Upper lobe of left lung (tissue), 4 donors: ENCODE measurements at regions not wholly inside any gene's neighbourhood (a gene's known extent, or its start where the extent isn't known, plus 50 kb on each side); places are given as distances from the start of the nearest gene placed in this dataset.

Source experiments
- CTCF ChIP-seq, 6 experiments: fragments of 450-650 bp in 4 of 6; fragments of 200-600 bp in 2 of 6; sonication (generic) in 2 of 6; IDR thresholded peaks; one replicate each; pipeline ENCODE4 v1.5.1; 2016 to 2019; ENCODE audit warnings: antibody characterized with exemption in 6 of 6
- EP300 ChIP-seq, 4 donors: sonication (generic); formaldehyde crosslinking; IDR thresholded peaks; one replicate each; pipeline ENCODE4 v1.5.1; 2017; ENCODE audit warnings: antibody characterized with exemption in 4 of 4, control low read depth in 2 of 4
- POLR2A ChIP-seq, 4 donors: fragments of 450-650 bp; IDR thresholded peaks; one replicate each; pipeline ENCODE4 v1.5.1; 2016 to 2017; ENCODE audit warnings: antibody characterized with exemption in 4 of 4, mild to moderate bottlenecking in 2 of 4
- POLR2AphosphoS5 ChIP-seq, 2 donors: sonication (generic); formaldehyde crosslinking; IDR thresholded peaks; one replicate each; pipeline ENCODE4 v1.5.1; 2017; ENCODE audit warnings: antibody characterized with exemption in 2 of 2

- TF ChIP-seq EP300 (IDR thresholded peaks at IDR 0.05): no peak
- no peak for TF ChIP-seq CTCF (IDR thresholded peaks at IDR 0.05)
- no peak for TF ChIP-seq POLR2AphosphoS5 (IDR thresholded peaks at IDR 0.05)
- no peak for TF ChIP-seq POLR2A (IDR thresholded peaks at IDR 0.05)
Observed at GRCh38 chr9:87334366-87334765, 163.3 kb upstream of the DAPK1 start.
